K562 (cell line): ENCODE measurements at regions not wholly inside any gene's neighbourhood (a gene's known extent, or its start where the extent isn't known, plus 50 kb on each side); places are given as distances from the start of the nearest gene placed in this dataset.
A peak's percentile ranks its signal among the peaks of the same experiment; 100 is the strongest.

Experiments
- ARID3A ChIP-seq: IDR thresholded peaks from 2 replicates; pipeline ENCODE4 v1.6.1; 2012; ENCODE audit warnings: low read depth, low read length, improper control_type of control experiment, borderline replicate concordance
- ATF1 ChIP-seq, 2 experiments: fragments of 450-650 bp in 1 of 2; IDR thresholded peaks; 2 replicates each; pipeline ENCODE4 v1.6.1; 2016; ENCODE audit warnings: missing compliant biosample characterization in 1 of 2, missing genetic modification characterization in 1 of 2
- CHD1 ChIP-seq: fragments of 200-600 bp; sonication (generic); IDR thresholded peaks from one replicate; pipeline ENCODE4 v1.6.1; 2012; ENCODE audit warnings: mild to moderate bottlenecking, moderate library complexity, low read length, inconsistent platforms
- FOXP1 ChIP-seq: sonication (generic); formaldehyde crosslinking; IDR thresholded peaks from 2 replicates; pipeline ENCODE4 v1.8.0; 2022; ENCODE audit warnings: mild to moderate bottlenecking, missing genetic modification reagents
- FOXP4 ChIP-seq: sonication (generic); formaldehyde crosslinking; IDR thresholded peaks from 2 replicates; pipeline ENCODE4 v1.8.0; 2022; ENCODE audit warnings: mild to moderate bottlenecking, missing genetic modification reagents, borderline replicate concordance
- FUS ChIP-seq: fragments of 200-400 bp; formaldehyde crosslinking; optimal IDR thresholded peaks from 2 replicates; pipeline ENCODE3; 2017; ENCODE audit warnings: low read depth, low read length
- HCFC1 ChIP-seq: IDR thresholded peaks from 2 replicates; pipeline ENCODE4 v1.6.1; 2012; ENCODE audit warnings: low read depth, low read length, improper control_type of control experiment
- KDM1A ChIP-seq, 2 experiments: fragments of 450-650 bp; IDR thresholded peaks; 2 replicates each; pipeline ENCODE4 v1.6.1; 2016; ENCODE audit warnings: mild to moderate bottlenecking in 2 of 2
- MCM3 ChIP-seq: fragments of 450-650 bp; IDR thresholded peaks from 2 replicates; pipeline ENCODE4 v1.6.1; 2016
- STAT5A ChIP-seq: IDR thresholded peaks from 2 replicates; pipeline ENCODE4 v1.6.1; 2012; ENCODE audit warnings: low read length, inconsistent platforms, borderline replicate concordance
- U2AF2 ChIP-seq: fragments of 200-400 bp; formaldehyde crosslinking; optimal IDR thresholded peaks from 2 replicates; pipeline ENCODE3; 2017; ENCODE audit warnings: low read depth, mild to moderate bottlenecking, low read length
- ZNF277 ChIP-seq: fragments of 250-450 bp; sonication (Bioruptor Pico); IDR thresholded peaks from 2 replicates; pipeline ENCODE4 v1.8.0; 2022; ENCODE audit warnings: inconsistent platforms, mild to moderate bottlenecking, moderate library complexity, borderline replicate concordance
- ZNF655 ChIP-seq: fragments of 250-450 bp; sonication (Bioruptor Pico); IDR thresholded peaks from 2 replicates; pipeline ENCODE4 v1.5.0; 2021

- TF ChIP-seq ARID3A (0 out of 2 replicates have a peak, but pooled peaks have one; percentile 45), CHD1 (no peak), FOXP1 (CRISPR knock-in tag) (0 out of 2 replicates have a peak, but pooled peaks have one; percentile 58), FUS (no peak), HCFC1 (no peak), ZNF655 (CRISPR knock-in tag) (no peak), U2AF2 (no peak), ATF1 (CRISPR knock-in tag; IDR thresholded peaks at IDR 0.05) (no peak), ATF1 (tag; IDR thresholded peaks at IDR 0.05) (peak; percentile 73), STAT5A (peak; percentile 49; the same call in 1 of the 2 replicates), ZNF277 (CRISPR knock-in tag) (no peak), MCM3 (no peak), FOXP4 (CRISPR knock-in tag) (no peak), KDM1A (IDR thresholded peaks at IDR 0.05) (no peak; a peak in 2 of 4 replicates)
These were observed 116.0 kb downstream of the TRIM27 start (continued) for GRCh38 chr6:28807682-28808280.
